HG02973 (cell line): ENCODE measurements at regions not wholly inside any gene's neighbourhood (a gene's known extent, or its start where the extent isn't known, plus 50 kb on each side); places are given as distances from the start of the nearest gene placed in this dataset.

Experiments
- ATAC-seq: cut with Tn5 transposase; IDR thresholded peaks from one replicate; pipeline ENCODE4 v1.9.1; 2021; ENCODE audit warnings: moderate library complexity; ENCODE audit not compliant: unreplicated experiment

DNA sequence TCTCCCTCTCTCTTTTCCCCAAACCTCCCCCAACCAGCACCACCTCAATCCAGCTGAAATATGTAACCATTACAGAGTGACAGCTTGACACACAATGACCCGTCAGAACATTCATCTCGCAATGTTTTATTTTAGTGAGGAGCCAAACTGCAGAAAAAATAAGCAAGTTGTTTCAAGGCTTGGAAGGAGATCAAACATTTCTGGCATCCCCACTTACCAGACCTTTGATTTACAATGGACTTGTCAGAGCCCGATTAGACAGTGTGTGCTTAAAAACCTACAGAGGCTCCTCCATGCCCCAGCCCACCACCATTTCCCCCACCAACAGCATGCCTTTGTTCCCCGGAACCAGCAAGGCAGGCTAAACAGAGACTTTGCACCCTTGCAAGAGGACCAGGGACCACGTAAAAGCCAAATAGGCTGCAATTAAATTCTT, 382.8 kb upstream of the ZNF507 start:
- ATAC-seq, result no peak

DNA sequence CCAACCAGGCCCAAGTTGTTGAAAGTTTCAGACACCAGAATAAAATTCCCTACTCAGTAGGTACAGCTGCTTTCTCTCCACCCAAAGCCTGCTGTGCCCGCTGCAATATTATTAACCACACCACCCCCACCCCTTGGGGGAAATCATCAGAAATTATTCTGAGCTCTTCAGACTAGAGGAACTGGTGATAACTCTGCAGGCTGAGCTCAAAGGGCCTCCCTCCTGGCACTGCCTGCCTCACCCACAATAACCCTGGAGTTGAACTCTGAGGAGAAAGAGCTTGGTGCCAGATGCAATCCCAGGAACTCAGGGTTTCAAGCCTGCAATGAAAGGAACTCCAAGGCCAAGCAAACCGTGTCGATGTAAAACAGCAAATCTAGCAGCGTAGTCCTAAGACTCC, 381.7 kb upstream of the ZNF507 start:
- no peak for ATAC-seq

DNA sequence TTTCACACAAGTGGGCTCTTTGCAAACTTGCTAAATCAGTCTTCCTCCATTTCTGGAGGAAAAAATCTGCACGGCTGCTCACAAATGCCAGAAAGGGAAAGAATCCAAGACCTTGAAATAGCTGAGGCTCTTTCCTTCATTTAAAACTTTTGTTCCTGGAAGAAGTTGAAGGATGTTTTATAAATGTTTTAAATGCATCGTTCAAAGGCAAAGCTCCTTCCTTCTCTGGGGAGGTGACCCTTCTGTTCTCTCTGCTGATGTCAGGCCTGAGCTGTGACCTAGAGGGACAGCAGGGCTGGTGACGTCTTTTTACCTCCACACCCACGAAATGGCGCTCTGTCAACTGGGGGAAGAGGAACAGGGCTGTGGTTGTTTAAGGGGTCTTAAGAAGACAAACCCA, 376.4 kb upstream of the ZNF507 start:
- no peak for ATAC-seq

DNA sequence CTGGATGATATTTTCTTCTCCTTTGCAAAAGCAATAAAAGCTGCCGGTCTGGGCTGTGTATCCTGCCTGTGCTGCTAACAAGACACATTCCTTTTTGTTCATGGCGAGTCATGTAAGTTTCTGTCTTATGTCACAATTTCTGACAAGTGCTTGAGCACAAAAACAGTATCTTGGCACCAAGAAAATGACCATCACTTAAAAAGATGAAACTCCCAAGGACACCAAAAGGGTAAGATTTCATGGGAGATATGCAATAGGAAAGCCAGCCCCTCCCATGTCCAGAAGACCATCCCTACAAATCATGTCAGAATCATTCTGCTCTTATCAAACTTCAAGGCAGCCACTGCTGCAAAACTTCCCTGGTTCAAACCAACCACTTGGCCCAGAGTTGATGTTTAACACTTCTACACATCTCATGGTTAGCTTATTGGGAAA, 375.4 kb upstream of the ZNF507 start:
- no peak for ATAC-seq

DNA sequence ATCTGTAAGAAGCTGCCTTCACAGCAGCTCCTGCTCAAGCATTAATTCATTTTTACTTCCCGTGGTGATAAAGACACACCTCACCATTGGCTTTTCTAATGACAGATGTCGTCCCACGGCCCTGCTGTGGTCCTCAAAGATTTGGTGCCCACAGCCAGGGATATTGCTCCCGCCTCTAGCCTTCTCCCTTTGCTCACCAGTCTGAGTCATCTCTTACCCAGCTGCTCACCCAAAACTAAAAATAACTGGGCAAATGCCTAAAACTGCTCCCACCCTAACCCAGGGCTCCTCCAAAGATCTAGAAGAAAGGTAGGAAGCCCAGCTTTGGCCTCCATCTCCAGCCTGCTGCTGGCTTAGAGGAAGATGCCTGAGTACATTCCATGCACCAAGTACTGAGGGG, 371.1 kb upstream of the ZNF507 start:
- no peak for ATAC-seq

DNA sequence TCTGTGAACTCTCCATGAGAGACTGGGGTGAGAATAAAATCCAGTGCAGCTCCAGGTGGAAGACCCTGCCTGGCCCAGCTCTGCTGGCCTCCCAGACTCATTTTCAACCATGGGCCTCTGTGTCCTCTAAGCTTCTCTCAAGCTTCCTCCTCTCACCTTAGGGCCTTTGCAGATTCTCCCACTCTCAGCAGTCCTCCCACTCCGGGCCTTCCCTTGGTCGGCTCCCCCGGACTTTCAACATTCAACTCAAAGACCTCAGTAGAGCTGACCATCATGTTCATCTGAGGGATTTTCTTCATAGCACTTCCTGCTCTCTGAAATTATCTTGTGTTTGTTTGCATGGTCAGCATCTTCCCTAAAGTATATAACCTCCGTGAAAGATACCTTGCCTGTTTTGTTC, 370.5 kb upstream of the ZNF507 start:
- no peak for ATAC-seq

DNA sequence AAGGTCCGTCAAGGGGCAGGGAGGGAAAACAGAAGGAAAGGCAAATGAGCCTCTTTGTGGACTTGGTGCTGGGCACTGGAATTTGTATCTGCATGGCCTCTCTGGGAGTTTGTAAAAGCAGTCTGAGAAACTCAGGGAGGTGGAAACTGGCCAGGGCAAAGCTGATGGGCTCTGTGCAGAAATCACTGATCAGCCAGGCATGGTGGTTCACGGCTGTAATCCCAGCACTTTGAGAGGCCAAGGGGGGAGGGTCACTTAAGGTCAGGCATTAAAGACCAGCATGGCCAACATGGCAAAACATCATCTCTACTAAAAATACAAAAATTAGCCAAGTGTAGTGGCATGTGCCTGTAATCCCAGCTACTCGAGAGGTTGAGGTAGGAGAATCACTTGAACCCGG, 369.9 kb upstream of the ZNF507 start:
- no peak for ATAC-seq

DNA sequence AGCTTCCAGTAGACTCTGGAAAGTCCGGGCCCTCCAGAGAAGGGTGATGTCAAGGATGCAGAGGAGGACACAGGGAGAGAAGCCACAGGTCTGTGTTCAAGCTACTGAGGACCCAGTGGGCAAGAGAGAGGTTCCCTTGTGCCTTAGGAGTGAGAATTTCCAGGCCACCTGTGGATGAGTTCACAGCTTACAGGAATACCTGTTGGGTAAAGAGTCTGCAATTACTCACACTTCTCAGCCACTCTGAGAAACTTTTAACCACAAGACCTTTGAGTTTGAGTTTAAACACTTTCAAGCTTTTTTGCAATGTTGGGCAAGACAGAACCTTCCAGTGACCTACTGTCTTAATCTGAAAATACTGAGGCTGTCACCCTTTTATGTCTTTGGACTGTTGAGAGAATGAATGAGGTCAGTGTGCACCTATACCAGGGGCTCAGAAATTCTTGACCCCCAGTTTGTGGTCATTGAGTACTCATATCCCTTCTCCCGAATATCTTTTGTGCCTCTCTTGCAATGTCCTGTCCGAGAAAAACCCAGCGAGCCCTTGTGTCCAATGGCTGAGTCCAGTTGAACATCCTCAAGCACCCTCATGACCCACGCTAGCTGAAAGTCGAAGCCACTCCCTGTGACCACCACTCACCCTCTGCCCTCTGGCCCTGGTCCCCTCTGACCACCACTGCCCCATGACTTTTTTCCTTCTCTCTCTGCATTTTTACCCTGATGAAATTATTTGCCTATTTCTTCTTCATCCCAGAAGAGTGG, 368.5 kb upstream of the ZNF507 start:
- no peak for ATAC-seq

DNA sequence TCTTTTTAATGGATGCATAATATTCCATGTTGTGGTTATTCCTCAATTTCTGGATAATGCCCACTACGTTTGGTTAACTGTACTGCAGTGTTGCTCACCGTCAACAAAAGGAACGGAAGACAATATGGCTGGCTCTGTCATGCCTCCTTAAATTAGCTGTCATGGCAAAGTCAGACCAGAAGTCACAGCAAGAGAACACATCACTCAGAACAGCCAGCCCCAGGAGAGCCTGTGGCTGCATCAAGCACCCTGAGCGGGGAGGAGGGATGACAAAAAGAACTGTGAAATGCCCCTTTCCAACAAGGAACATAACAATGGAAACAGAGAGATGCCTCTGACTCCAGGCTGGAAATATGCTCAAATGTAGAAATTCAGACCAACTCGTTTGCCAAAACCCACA, 366.0 kb upstream of the ZNF507 start:
- ATAC-seq, result no peak

DNA sequence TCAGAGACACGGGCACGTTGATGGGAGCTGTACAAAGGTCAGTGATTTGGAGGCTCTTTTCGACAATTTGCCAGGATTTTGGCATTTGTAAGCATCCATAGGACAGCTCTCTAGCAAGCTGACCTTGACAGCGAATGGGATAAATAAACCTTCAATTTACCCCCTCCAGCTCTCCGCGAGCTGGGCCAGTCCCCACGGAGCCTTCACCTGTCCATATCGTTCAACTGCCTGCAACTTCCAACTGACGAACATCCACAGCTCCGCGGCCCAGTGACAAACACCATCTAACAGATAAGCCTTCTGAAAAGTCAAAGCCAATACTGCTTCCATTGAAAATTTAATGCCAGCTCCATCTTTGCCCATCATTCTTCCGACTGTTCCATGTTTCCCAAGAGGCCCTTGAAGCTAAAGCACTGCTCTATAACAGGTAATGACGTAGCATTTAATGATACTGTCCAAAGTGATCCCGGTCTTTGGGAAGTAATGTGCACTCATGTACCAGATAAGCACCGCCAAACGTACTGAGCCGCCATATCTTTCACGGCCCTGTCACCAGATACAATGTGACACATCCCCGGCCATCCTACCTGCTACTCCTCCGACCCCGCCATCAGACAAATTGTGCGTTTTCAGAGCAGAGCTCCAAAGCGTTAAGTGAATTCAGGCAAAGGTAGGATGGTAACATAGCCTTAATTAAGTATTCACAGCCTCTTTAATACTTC, 365.3 kb upstream of the ZNF507 start:
- no peak for ATAC-seq

DNA sequence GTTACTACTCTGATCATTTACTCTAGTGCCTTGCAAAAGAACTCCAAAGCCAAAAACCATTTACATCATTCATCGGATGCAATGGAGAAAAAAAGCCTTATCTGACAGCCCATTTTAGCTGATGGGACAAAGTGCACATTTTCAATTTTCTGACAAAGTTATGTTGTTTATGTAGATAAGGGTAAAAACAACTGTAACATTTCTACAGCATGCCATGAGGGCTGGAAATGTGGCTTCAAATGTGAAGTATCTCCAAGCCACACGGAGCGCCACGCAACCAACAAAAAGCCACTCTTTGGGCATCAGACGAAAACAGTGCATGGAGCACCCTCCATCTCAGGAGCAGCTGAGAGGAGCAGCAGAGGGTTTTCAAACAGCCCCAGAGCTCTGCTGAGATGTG, 364.6 kb upstream of the ZNF507 start:
- ATAC-seq, result no peak

DNA sequence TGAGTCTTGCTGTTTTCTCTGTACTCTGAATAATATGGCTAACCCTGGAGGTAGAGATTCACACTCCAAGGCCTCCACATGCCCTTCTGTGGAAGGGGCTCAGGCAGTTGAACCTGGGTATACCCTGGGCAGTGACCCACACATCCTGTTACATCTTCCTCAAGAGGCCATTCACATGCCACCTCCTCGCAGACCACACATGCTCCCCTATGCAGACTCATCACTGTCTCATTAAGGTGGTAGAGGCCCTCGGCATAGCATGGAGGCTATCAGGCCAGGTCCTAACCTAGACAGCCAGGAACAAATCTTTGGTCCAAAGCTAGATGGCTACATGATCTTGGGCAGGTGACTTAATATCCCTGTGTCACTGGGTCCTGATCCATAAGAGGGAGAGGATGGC, 363.9 kb upstream of the ZNF507 start:
- ATAC-seq, result no peak

DNA sequence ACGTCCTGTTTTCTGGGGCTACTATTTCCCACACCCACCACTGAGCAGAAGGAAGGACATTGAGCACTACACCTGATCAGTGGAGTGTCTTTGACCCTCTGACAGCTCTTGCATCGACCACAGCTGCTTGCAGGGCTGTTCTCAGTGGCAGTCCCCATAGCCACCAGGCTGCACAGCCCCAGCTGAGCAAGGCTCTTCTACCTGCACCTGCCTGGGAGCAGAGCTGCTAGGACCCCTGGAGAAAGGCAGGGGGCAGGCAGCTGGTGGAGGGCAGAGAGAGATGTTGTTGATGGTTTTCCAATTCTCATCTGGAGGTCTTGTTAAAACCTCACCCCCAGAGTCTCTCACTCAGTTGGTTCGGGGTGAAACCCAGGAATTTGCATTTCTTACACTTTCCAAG, 361.8 kb upstream of the ZNF507 start:
- no peak for ATAC-seq

DNA sequence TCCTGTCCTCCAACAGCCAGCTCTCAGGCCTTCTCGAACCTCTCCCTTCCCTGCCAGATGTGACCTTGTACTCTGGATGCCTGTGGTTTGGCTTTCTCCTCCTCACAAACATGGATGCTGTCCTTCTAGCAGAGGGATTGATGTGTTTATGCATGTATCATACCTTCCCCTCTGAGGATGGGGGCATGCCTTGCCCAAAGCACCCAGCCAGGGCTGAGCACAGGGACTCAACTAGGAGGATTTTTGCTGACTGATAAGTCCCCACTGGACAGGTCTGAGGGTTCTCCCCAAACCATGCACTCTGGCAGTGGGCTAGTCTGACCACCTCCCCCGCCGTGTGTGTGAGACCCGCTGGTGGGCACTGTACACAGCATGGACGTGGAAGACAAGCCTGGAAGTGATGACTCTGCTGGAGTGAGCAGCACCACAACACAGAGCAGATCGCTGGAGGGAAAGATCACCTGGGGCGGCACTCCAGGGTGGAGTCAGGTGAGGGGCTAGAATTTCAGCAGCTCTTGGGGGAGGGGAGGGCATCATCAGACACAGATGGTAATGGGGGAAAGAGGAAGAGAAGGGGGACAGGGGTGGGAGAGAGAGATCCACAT, 360.3 kb upstream of the ZNF507 start:
- ATAC-seq, result no peak

DNA sequence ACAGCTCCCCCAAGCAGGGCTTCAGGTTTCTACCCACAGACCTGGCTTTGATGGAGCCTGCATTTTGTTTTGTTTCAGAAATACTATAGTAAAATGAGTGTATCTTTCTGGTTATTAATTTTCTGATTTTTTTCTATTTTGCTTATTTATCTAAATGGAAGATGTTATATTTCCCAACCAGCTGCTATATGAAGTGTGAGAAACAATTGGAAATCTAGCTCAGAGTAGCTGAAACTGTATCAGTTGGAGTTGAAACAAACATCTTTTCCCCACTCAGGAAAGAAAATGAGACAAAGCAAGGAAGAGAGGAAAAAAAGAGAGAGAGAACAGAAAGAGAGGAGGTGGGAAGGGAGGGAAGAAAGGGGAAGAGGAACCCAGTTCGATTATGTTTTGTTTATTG, 358.5 kb upstream of the ZNF507 start:
- no peak for ATAC-seq

DNA sequence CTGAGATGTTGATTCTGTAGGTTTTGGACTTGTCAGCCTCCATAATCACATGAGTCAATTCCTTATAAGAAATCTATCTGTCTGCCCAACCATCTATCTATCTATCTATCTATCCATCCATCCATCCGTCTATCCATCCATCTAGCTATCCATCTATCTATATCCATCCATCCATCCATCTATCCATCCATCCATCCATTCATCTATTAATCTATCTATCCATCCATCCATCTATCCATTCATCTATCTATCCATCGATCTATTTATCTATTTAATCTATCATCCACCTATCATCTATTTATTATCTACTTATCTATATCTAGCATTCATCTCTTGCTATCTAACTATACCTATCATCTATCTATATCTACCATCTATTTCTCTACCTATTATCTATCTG, 357.2 kb upstream of the ZNF507 start:
- ATAC-seq, result no peak

DNA sequence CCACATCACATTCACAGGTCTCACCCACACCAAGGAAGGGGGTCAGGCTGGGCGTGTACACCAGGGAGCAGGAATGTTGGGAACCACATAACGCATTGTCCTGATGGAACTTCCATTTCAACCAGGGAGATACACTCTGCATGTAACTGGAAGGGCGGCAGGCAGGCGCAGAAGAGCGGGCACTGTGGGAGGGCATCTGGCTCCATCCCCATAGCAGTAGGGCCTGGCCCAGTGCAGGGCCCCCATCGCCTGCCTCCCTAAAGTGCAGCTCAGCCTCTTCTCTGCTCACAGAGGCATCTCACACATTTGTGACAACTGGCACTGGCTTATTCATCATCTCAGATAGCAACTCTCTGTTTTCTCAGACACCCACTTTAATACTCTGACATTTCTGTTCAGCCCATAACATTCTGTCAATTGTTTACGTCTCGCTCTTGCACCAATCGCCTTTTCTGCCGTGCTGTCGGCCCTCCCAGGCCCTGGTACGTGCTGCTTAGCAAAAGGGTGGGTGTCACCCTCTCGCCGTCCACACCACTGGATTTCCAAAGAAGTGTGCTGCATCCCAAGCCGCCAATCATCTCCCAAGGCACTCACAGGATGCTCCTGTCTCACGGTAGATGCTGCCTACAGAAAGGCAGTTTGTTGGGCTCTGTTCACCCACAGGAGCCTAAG, 353.3 kb upstream of the ZNF507 start:
- ATAC-seq, result no peak

DNA sequence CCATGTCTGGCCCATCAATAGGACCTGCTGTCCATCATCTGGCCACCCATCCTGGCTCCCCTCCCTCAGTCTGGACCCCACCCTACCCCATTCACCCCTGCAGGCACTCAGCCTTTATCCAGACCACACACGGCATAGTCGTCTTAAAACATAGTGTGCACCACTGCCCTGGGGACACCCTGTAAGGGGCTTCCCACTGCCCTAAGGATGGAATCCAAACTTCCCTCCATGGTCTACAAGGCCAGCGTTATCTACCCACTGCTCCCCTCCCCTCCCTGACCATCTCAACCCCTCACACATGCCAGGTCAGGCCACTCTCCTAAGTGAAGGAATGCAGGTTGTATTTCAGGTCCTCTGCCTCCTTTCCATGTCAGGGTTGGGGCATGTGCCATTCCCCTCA, 352.7 kb upstream of the ZNF507 start:
- no peak for ATAC-seq

DNA sequence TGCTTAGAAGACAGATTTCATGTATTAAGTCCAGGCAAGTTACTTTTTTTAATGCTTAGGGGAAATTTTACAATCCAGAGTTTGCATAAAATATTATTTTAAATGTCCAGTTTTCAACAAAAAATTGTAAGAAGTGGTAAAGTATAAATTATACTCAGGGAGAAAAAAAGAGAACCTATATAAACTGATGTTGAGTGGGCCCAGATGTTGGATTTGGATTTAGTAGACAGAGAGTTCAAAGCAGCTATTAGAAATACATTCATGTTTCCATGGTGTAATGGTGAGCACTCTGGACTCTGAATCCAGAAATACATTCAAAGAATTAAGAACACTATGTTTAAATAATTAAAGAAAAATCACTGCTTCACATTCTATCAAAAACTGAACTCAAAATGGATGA, 349.9 kb upstream of the ZNF507 start:
- ATAC-seq, result no peak

DNA sequence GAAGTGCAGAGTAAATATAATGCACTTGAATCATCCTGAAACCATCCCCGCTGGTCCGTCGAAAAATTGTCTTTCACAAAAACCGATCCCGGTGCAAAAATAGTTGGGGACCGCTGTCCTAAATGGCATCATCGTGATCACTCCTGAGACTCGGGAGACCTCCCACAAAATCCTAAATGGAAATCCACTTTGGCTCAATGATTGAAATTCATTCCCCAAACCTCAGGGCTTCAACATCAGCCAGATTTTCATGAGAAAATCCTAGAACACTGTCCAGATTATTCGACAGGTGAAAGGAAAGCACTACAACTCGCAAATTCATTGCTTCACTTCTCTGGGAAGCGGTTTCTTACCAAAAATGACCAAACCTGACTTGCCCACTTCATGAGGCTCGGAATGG, 335.3 kb upstream of the ZNF507 start:
- no peak for ATAC-seq

DNA sequence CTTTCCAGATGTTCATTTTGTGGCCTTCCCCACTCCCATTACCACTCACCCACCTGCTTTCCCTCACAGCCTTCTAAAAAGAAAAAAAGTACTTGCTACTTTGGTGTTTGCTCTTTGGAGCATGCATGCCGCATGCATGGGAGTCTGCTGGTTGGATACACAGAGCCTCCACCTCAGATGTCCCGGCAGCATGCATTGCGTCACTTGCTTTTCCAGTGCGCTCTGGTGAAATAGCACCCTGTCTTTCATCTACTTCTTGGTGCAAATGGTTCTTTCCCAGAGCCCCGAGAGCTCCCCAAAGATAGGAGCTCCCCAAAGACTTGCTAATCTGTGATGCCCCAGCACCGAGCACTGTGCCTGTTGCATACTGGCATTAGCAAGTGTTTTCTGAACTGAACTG, 333.2 kb upstream of the ZNF507 start:
- ATAC-seq, result no peak
